SK-MEL-5 (cell line): ENCODE measurements at regions not wholly inside any gene's neighbourhood (a gene's known extent, or its start where the extent isn't known, plus 50 kb on each side); places are given as distances from the start of the nearest gene placed in this dataset.
"Not testable (repeated sequence)": the region's sequence is repeated elsewhere in the genome, so short reads cannot be mapped to it uniquely, and the experiment has no call there.

ENCODE experiments used
- DNase-seq: peaks from one replicate; pipeline ENCODE4 v3.0.0-alpha.2; 2016; ENCODE audit warnings: low read depth, low spot score
- in situ Hi-C: cut with HindIII; loops from 2 replicates; pipeline ENCODE4 v1.10.0; 2016; ENCODE audit warnings: low sequenced_read_pairs, high pct_unique_total_duplicates, low pct_unique_long_range_greater_than_20kb

GRCh38 chr18:56495884-56496283 lies 142.5 kb downstream of the TXNL1 start:
- DNase-seq: peak; percentile 26
- in situ Hi-C loops: no loop called here

DNA sequence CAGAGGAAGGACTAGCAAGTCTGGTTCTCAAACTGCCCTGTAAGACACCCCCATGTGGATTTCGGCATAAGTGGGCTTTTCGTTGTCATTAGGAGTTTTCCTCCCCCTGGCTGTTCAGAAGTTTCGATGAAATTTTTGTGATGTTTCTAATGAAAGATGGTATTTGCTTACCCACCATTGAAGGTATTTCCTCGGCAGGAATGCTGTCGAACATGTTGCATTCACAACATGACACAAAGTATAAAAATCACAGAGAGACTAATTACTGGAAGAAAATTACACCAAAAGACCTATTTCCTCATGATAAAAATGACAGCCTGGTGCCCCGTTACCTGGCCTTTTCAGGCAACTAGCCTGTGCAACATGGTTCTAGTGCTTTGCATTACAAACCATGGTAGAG lies 144.9 kb downstream of the TXNL1 start:
- in situ Hi-C loops: no loop called here
- no peak for DNase-seq

GRCh38 chr18:56492136-56492535 lies 146.3 kb downstream of the TXNL1 start:
- no peak for DNase-seq
- in situ Hi-C loops: no loop called here

DNA sequence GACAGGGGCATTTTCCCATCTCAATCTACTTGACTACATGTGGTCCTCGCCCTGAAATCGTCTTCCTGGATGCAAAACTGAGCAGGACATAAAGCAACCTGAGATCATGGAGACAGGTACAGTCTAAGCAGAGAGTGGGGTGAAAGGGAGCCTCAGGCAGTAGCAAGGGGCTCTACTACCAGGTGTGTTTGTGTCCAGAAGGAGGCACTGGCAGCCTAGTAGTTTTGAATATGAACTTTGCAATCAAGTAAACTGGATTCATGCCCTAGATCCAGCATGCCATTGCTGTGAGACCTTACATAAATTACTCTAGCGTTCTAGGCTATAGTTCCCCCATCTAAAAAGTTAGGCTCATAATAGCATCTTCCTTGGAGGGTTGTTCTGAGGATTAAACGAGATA lies 147.4 kb downstream of the TXNL1 start:
- in situ Hi-C loops: no loop called here
- no peak for DNase-seq

GRCh38 chr18:56489893-56490292 lies 148.5 kb downstream of the TXNL1 start:
- in situ Hi-C loops: no loop called here
- DNase-seq: no peak

DNA sequence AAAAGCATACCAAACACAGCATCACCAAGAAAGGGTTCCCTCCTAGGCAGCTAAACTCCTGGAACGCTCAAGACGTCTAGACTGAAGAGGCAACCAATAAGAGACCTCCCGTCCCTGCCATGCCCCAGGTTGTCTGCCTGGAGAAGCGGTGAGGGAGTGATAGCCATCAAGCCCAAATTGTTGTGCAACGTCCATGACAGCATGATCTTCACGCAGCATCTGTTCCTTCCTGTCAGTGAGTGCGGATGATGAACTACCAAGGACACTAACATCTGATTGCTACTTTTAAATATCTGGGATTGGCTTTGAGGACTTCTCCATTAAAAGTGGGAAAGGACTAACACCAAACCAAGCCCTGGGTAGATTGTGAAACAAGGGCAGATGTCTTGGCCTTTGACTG lies 149.7 kb downstream of the TXNL1 start:
- no peak for DNase-seq
- in situ Hi-C loops: no loop called here

DNA sequence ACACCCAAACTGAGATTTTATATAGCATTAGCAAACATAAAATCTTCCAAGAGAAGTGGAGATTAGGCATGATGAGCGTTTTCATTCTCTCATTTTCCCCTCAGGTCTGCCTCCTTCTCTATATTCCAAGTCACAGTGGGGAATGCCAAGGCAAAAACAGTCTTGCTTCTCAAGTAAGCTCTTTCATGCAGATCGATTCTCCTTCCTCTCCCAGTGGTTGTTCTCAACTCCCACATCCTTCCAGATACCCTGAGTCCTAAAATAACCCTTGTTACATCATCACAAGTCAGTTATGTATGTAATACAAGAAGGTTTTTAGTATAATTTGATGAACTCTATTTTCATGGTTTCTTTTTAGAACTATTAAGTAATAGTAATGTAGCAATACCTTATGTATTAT lies 150.6 kb downstream of the TXNL1 start:
- DNase-seq: no peak
- in situ Hi-C loops: no loop called here

GRCh38 chr18:56483386-56483785 lies 155.0 kb downstream of the TXNL1 start:
- no peak for DNase-seq
- in situ Hi-C loops: no loop called here

GRCh38 chr18:56482813-56483212 lies 155.6 kb downstream of the TXNL1 start:
- DNase-seq: not testable (repeated sequence)

DNA sequence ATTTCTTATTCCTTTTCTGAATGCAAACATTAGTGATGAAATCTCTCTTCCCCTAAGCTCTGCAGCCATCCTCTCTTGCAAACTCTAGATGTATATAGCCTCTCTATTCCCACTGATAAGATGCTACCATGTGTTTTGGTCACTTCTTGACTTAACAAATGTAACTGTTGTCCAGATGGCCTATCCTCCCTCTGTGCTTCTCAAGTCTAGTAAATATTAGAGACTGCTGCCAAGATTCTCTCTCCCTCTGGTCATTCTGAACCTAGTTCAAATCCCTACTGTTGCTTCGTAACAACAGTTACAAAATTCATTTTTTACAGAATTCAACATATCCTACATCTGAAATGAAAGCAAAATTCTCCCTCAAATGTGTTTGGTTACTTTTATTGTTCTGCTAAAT lies 156.6 kb downstream of the TXNL1 start:
- no peak for DNase-seq
- in situ Hi-C loops: no loop called here

More at GRCh38 chr18:56482813-56483212, 155.6 kb downstream of the TXNL1 start:
- in situ Hi-C loops: not testable (repeated sequence)

DNA sequence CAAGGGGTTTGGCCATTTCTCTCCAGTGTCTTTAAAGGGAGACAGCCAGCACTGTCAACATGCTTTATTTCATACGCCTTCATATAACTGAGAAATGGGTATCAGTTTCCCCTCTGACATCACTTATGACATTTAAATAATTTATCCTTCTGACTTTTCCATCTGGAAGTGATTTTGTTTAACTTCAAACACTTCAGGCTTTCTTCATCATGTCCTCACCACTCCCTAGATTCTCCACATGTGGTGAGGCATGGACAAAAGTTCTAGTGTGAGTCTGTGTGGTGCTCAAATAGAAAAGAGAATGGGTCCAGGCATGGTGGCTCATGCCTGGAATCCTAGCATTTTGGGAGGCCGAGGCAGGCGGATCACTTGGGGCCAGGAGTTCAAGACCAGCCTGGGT lies 158.6 kb downstream of the TXNL1 start:
- in situ Hi-C loops: no loop called here
- no peak for DNase-seq

DNA sequence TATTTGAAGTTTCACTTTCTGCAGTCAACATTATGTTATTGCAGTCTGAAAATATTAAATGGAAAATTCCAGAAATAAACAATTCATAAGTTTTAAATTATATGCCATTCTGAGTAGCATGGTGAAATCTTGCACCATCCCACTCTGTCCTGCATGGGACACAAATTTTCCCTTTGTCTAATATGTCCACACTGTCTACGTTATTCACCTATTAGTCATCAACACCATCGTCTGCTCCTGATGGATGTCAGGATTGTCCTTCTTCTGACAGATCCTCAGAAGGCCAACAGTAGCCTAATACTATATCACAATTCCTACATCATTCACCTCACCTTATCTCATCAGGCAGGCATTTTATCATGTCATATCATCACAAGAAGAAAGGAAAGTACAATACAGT lies 163.1 kb downstream of the TXNL1 start:
- in situ Hi-C loops: no loop called here
- no peak for DNase-seq

DNA sequence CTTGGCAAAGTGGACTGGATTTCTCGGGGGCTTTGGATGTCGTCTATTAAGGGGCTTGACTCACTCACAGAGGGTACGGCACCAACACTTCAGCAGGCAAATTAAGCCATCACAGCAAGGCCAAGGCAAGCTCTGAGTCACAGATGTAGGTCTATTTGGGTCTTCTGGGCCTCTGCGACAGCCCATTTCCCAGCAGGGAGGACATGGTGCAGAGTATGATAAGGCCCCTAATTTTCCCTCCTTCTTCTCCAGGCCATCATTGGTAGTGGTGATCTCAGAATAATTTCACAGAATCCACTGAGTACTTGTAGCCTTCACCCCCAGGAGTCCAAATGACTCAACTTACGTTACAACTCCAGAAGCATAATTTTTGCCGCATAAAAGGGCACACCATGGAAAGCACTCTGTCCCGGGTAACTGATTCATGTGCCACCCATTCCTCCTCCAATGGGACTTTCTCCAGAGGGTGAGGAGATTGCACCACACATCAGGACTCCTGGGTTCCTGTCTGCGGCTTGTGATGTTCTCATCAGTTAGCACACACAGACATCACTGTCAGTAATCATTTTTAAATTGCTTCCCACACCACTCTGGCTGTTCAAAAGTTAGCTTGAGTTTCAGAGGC lies 164.9 kb downstream of the TXNL1 start:
- in situ Hi-C loops: no loop called here
- DNase-seq: no peak

DNA sequence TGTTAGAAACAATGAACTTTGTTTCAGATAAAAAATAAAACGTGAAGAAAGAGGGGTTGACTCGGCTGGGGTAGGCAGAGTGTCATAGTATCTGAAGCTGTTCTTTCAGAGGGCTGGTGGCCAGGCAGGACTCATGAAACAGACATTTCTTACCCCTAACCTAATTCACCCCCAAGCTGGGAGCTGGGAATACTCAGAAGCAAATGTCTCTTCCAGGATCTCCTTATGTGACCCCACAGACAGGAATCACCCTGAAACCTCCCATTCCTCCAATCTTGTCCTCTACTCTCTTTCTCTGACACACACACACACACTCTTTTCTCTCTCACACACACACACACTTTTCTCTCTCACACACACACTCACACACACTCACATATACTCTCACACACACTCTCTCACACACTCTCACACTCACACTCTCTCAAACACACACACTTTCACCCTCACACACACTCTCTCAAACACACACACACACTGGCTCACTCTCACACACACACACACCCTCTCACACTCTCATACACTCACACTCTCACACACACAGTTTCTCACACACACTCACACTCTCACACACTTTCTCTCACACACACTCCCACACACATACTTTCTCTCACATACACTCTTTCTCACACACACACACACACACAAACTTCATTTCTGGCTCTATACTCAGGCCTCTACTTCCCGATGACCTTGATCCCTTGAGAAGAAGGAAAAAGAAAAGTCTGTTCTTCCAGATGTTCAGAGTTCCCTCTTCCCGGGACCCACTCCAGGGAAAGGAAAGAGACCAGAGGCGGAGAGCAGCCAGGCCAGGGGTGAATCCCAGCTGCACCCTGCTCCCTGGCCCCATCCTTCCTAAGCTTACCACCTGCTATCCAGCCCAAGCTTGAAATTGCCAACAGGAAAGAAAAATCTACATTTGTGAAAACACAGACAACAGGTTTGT lies 167.7 kb downstream of the TXNL1 start:
- in situ Hi-C loops: no loop called here
- no peak for DNase-seq

DNA sequence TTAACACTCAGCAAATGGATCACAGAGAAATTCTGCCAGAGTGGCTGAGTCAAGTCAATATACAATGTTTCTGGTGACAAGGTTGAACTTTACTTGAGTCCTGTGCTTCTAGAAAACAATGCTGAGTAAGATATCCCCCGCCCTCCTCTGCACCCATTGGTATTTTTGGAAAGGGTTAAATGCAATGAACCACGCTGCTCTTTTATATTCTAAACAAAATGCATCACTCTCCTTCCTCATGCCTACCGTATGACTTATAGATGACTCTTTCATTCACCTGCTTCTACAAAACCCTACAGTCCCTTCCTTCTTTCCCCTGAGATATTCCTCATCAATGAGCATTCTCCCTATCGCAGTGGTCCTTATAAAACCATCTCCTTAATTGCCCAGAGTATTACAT lies 168.8 kb downstream of the TXNL1 start:
- in situ Hi-C loops: no loop called here
- DNase-seq: peak; percentile 20

DNA sequence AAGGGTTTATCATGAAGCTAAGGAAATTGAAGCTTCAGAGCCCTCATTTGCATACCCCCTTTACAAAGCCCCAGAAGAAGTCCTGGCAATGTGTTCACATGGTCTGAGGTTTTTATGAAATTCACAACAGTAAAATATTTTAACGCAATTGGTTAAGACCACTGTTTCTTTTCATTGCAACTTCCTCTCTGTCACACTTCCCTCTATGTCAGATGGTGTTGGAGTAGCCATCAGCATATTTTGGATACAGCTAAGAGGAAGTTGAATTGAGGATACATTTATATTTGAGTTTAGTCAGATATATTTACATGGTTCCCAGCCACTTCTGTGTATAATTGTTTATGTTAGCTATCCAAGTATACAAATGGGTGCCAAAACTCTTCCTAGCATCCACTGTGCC lies 170.0 kb downstream of the TXNL1 start:
- in situ Hi-C loops: no loop called here
- no peak for DNase-seq

DNA sequence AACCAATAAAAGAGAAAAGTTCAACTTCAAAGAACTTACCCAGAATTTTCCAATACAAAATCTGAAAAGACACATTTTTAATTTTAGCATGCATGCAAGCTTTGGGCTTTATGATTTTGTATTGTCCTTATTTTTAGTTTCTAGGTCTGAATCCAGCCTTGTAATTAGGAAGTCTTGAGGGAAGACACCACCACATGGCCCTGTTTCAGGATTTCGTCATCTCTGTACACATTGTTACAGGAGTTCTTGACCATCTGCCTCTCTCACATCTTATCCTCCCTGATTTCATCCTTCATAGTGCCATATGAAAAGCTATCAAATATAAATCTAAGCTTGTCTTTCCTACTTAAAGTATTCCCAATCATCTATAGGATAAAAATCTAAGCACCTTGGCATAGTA lies 176.1 kb downstream of the TXNL1 start:
- DNase-seq: no peak
- in situ Hi-C loops: no loop called here

GRCh38 chr18:56461151-56461550 lies 177.2 kb downstream of the TXNL1 start:
- in situ Hi-C loops: no loop called here

DNA sequence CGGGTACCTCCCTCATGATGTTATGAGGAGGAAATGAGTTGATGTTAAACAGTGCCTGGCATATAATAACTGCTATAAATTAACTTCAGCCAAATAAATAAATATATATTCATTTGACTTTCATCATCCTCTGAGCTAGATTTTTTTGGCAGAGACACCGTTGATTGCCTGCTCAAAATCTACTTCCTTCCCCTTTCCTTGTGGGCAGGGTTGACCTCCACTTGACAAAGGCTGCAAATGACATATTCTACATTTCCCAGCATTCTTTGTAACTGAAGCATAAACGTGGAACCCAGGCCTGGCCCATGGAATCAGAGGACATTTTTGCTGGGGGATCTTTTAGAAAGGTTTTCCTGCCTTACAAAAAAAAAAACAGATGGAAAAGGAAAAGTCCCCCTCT lies 177.8 kb downstream of the TXNL1 start:
- in situ Hi-C loops: no loop called here
- no peak for DNase-seq

More at GRCh38 chr18:56461151-56461550, 177.2 kb downstream of the TXNL1 start:
- DNase-seq: no peak
